ENCODE measurements at regions not wholly inside any gene's neighbourhood (a gene's known extent, or its start where the extent isn't known, plus 50 kb on each side); places are given as distances from the start of the nearest gene placed in this dataset.

DNA sequence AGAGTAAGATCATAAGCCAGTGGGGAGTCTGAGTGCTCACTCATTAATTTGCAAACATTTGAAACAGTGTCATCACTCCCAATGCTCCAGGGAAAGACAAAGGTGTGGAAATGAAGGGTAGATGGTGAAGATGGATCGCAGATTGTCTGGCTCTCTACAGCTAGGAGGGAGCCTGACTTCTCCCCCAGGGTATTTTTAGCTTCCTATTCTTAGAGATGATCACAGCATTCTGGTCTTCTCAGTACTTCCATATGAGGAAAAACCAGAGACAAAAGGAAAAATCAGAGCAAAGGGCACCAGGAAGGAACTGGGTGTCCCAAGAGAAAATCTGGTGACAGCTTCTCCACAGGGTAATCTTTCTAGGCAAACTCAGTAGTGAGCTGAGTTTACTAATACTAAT is 401.9 kb upstream of the GRIA1 start:
- no peak for TF ChIP-seq EP300 (IDR thresholded peaks at IDR 0.05)
- TF ChIP-seq, protein P1, sequence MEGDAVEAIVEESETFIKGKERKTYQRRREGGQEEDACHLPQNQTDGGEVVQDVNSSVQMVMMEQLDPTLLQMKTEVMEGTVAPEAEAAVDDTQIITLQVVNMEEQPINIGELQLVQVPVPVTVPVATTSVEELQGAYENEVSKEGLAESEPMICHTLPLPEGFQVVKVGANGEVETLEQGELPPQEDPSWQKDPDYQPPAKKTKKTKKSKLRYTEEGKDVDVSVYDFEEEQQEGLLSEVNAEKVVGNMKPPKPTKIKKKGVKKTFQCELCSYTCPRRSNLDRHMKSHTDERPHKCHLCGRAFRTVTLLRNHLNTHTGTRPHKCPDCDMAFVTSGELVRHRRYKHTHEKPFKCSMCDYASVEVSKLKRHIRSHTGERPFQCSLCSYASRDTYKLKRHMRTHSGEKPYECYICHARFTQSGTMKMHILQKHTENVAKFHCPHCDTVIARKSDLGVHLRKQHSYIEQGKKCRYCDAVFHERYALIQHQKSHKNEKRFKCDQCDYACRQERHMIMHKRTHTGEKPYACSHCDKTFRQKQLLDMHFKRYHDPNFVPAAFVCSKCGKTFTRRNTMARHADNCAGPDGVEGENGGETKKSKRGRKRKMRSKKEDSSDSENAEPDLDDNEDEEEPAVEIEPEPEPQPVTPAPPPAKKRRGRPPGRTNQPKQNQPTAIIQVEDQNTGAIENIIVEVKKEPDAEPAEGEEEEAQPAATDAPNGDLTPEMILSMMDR (IDR thresholded peaks at IDR 0.05) = no peak
